ENCODE measurements at regions not wholly inside any gene's neighbourhood (a gene's known extent, or its start where the extent isn't known, plus 50 kb on each side); places are given as distances from the start of the nearest gene placed in this dataset.

DNA sequence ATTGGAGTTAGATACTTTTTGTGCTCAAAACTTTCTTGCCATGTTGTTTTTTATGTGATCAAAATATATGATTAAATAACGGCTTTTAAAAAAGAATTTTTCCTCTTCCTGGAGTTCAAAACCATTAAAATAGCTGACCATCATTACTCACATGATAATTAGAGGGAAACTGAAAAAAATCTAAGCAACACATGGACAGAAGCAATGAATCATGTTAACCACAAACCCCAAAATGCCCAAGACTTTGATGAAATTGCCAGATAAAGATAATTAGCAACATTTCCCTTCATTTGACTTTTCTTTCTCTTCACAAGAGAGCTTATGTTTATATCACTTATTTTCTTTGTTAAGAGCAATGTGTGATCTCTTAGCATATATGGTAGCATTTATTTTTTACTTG is 1294.2 kb downstream of the EFNA5 start (continued):
- TF ChIP-seq RCOR1 (IDR thresholded peaks at IDR 0.05; ENCODE audit: low read length): no peak
- no peak for TF ChIP-seq RAD21 (IDR thresholded peaks at IDR 0.05; ENCODE audit: low read length)
- no peak for TF ChIP-seq TAF1 (IDR thresholded peaks at IDR 0.05; ENCODE audit: borderline replicate concordance, low read depth, low read length)
- TF ChIP-seq SIN3A (IDR thresholded peaks at IDR 0.05; ENCODE audit: borderline replicate concordance, low read depth, low read length): no peak
- no peak for TF ChIP-seq USF1 (IDR thresholded peaks at IDR 0.05; ENCODE audit: borderline replicate concordance, low read depth)
- no peak for TF ChIP-seq CTCF (IDR thresholded peaks at IDR 0.05)

DNA sequence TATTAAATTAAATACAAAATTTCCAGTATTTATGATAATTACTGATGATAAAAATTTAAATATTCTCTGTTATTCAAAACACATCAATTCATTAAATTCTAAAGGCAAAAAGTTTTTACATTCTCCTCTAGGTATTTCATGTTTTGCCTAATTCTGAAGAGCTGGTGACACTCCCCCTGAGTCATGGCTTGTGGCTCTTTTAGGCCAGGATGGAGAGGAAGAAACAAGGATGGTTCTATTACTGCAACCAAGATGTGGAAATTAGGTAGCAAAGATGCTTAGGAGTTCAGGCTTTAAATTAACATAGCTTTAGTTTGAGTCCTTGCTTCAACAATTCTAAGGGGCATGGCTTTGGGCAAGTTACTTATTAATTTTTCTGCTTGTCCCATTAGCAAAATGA is 1295.8 kb downstream of the EFNA5 start:
- no peak overlapping the region for H3K4me2 ChIP-seq
- no peak overlapping the region for H2AFZ ChIP-seq (ENCODE audit: low read depth)
- ChIA-PET CTCF (no interaction called here), POLR2A (no interaction called here)
- no peaks in the 10 kb centered on the region for H4K20me1 ChIP-seq (ENCODE audit: insufficient read depth)
- no peak overlapping the region for H3K27ac ChIP-seq (ENCODE audit: low read depth in 2 of 2, low read length in 1 of 2)
- no peaks in the 10 kb centered on the region for H3K36me3 ChIP-seq (replicated peaks in 1 of 2; ENCODE audit: control insufficient read depth in 1 of 2, insufficient read depth in 2 of 2, low read length in 1 of 2)
- H3F3A ChIP-seq (replicated peaks; ENCODE audit: insufficient read depth): peaks cover 7% of the 10 kb centered on the region
- H3K9me3 ChIP-seq: peaks cover 18% of the 10 kb centered on the region; the same call in 1 of the 2 replicates
- H3K27me3 ChIP-seq (ENCODE audit: insufficient read depth): no peaks in the 10 kb centered on the region
- no peak overlapping the region for H3K4me3 ChIP-seq (ENCODE audit: low read depth in 2 of 2, low read length in 1 of 2)
- peaks cover 0 to 6% of the 10 kb centered on the region in 2 experiments; a peak in 1 of 4 replicates for H3K4me1 ChIP-seq (ENCODE audit: control insufficient read depth in 1 of 2, insufficient read depth in 2 of 2, low read depth in 1 of 2, low read length in 1 of 2)
- no peak for TF ChIP-seq USF2 (IDR thresholded peaks at IDR 0.05; ENCODE audit: borderline replicate concordance, low read depth, low read length)
- no peak for TF ChIP-seq RXRA (IDR thresholded peaks at IDR 0.05; ENCODE audit: borderline replicate concordance, low read depth)
- TF ChIP-seq GABPA (IDR thresholded peaks at IDR 0.05; ENCODE audit: low read depth): no peak
- no peak for TF ChIP-seq ELF1 (IDR thresholded peaks at IDR 0.05)
- TF ChIP-seq RCOR1 (IDR thresholded peaks at IDR 0.05; ENCODE audit: low read length): no peak
- no peak for TF ChIP-seq TEAD4 (IDR thresholded peaks at IDR 0.05; ENCODE audit: borderline replicate concordance, insufficient read depth)
- TF ChIP-seq RFX5 (IDR thresholded peaks at IDR 0.05; ENCODE audit: low read length): no peak
- no peak for TF ChIP-seq POLR2AphosphoS5 (IDR thresholded peaks at IDR 0.05; ENCODE audit: low read depth, low read length)
- TF ChIP-seq, protein P1, sequence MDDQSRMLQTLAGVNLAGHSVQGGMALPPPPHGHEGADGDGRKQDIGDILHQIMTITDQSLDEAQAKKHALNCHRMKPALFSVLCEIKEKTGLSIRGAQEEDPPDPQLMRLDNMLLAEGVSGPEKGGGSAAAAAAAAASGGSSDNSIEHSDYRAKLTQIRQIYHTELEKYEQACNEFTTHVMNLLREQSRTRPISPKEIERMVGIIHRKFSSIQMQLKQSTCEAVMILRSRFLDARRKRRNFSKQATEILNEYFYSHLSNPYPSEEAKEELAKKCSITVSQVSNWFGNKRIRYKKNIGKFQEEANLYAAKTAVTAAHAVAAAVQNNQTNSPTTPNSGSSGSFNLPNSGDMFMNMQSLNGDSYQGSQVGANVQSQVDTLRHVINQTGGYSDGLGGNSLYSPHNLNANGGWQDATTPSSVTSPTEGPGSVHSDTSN (IDR thresholded peaks at IDR 0.05): no peak
- no peak for TF ChIP-seq MXI1 (IDR thresholded peaks at IDR 0.05; ENCODE audit: low read depth, low read length)
- no peak overlapping the region for H3K9ac ChIP-seq
- H3K79me2 ChIP-seq (ENCODE audit: insufficient read depth): no peaks in the 10 kb centered on the region
- no peaks in the 10 kb centered on the region for H3K9me2 ChIP-seq
- no peak for DNase-seq
